ENCODE measurements at regions not wholly inside any gene's neighbourhood (a gene's known extent, or its start where the extent isn't known, plus 50 kb on each side); places are given as distances from the start of the nearest gene placed in this dataset.

GRCh38 chr11:28932940-28933339 lies 824.8 kb downstream of the METTL15 start:
- no peak for TF ChIP-seq YY1 (IDR thresholded peaks at IDR 0.05; ENCODE audit: low read depth)
- no peak for TF ChIP-seq EP300 (IDR thresholded peaks at IDR 0.05; ENCODE audit: borderline replicate concordance)
- no peak for TF ChIP-seq RAD21 (IDR thresholded peaks at IDR 0.05; ENCODE audit: low read depth)

Data from Ishikawa (cell line).